Uterus (tissue), 2 donors: ENCODE measurements at regions not wholly inside any gene's neighbourhood (a gene's known extent, or its start where the extent isn't known, plus 50 kb on each side); places are given as distances from the start of the nearest gene placed in this dataset.

Source experiments
- CTCF ChIP-seq, 4 experiments: fragments of 200-600 bp in 2 of 4; fragments of 450-650 bp in 2 of 4; sonication (generic) in 2 of 4; IDR thresholded peaks; one replicate each; pipeline ENCODE4 v1.5.1; 2016 to 2019; ENCODE audit warnings: antibody characterized with exemption in 4 of 4, mild to moderate bottlenecking in 2 of 4, moderate library complexity in 1 of 4
- POLR2A ChIP-seq, 2 donors: fragments of 450-650 bp; IDR thresholded peaks; one replicate each; pipeline ENCODE4 v1.6.1; 2016; ENCODE audit warnings: antibody characterized with exemption in 2 of 2, mild to moderate bottlenecking in 1 of 2, moderate library complexity in 1 of 2

DNA sequence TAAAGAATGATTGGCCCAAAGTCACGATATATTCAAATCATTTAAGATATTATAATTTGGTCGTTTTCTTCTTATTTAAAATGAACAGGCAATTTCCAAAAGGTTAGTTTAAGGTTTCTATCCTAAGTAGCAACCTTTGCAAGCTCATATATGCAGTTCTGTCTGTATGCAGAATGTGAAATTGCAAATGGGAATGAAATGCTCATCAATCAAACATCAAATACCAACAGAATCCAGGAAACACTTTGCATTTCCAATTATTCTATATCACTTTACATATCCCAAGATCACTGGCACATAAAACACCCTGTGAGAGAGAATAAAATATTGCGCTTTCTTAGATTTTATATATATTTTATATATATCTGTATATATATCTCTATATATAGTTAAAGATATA is 237.3 kb downstream of the NRIP1 start:
- TF ChIP-seq CTCF (IDR thresholded peaks at IDR 0.05) = no peak
- no peak for TF ChIP-seq POLR2A (IDR thresholded peaks at IDR 0.05)
